HepG2 (cell line): ENCODE measurements at regions not wholly inside any gene's neighbourhood (a gene's known extent, or its start where the extent isn't known, plus 50 kb on each side); places are given as distances from the start of the nearest gene placed in this dataset.

ENCODE experiments used
- CTCF ChIP-seq: sonication (generic); formaldehyde crosslinking; IDR thresholded peaks from 2 replicates; pipeline ENCODE4 v1.5.0; 2020; ENCODE audit warnings: mild to moderate bottlenecking, missing genetic modification reagents, moderate library complexity
- GFI1 ChIP-seq: sonication (generic); formaldehyde crosslinking; IDR thresholded peaks from 2 replicates; pipeline ENCODE4 v1.5.0; 2020; ENCODE audit warnings: missing genetic modification reagents, mild to moderate bottlenecking, borderline replicate concordance
- HDAC6 ChIP-seq: fragments of 200-600 bp; sonication (generic); IDR thresholded peaks from 2 replicates; pipeline ENCODE4 v1.7.0; 2017; ENCODE audit warnings: mild to moderate bottlenecking, antibody characterized with exemption, low read length, low read depth
- IRF1 ChIP-seq: sonication (generic); formaldehyde crosslinking; IDR thresholded peaks from 2 replicates; pipeline ENCODE4 v1.4.0; 2020; ENCODE audit warnings: low read depth, mild to moderate bottlenecking, missing genetic modification reagents
- MATR3 ChIP-seq: sonication (generic); formaldehyde crosslinking; IDR thresholded peaks from 2 replicates; pipeline ENCODE4 v1.4.0; 2020; ENCODE audit warnings: missing genetic modification reagents
- NFE2L2 ChIP-seq: fragments of 150-350 bp; IDR thresholded peaks from 2 replicates; pipeline ENCODE4 v1.6.1; 2014; ENCODE audit warnings: low read length
- PHF8 ChIP-seq: sonication (generic); formaldehyde crosslinking; IDR thresholded peaks from 2 replicates; pipeline ENCODE4 v1.5.0; 2020; ENCODE audit warnings: missing genetic modification reagents
- POLR2A ChIP-seq, 2 experiments: IDR thresholded peaks; 2 replicates each; pipeline ENCODE4 v1.6.1; 2011; ENCODE audit warnings: low read depth in 2 of 2, low read length in 2 of 2, mild to moderate bottlenecking in 1 of 2, moderate library complexity in 1 of 2; ENCODE audit not compliant: insufficient read depth in 1 of 2
- POLR2AphosphoS5 ChIP-seq: IDR thresholded peaks from 2 replicates; pipeline ENCODE4 v1.6.1; 2012; ENCODE audit warnings: low read depth, low read length
- ZBTB2 ChIP-seq: sonication (generic); formaldehyde crosslinking; IDR thresholded peaks from 2 replicates; pipeline ENCODE4 v1.8.0; 2022; ENCODE audit warnings: low read depth, missing genetic modification reagents
- ZBTB4 ChIP-seq: sonication (generic); formaldehyde crosslinking; IDR thresholded peaks from 2 replicates; pipeline ENCODE4 v1.4.0; 2020; ENCODE audit warnings: missing genetic modification reagents, mild to moderate bottlenecking, borderline replicate concordance
- ZNF431 ChIP-seq: sonication (generic); formaldehyde crosslinking; IDR thresholded peaks from 2 replicates; pipeline ENCODE4 v1.9.0; 2022; ENCODE audit warnings: missing genetic modification reagents, low read depth, mild to moderate bottlenecking, borderline replicate concordance

- no peak for TF ChIP-seq HDAC6
- no peak for TF ChIP-seq PHF8 (CRISPR knock-in tag)
- no peak for TF ChIP-seq ZBTB4 (CRISPR knock-in tag)
- no peak for TF ChIP-seq ZNF431
- TF ChIP-seq POLR2AphosphoS5 = no peak
- TF ChIP-seq POLR2A (IDR thresholded peaks at IDR 0.05; ENCODE audit: insufficient read depth in 1 of 2, low read depth in 2 of 2, low read length in 2 of 2) = no peak
- no peak for TF ChIP-seq CTCF
- no peak for TF ChIP-seq IRF1
- TF ChIP-seq NFE2L2 = no peak
- no peak for TF ChIP-seq GFI1 (CRISPR knock-in tag)
- no peak for TF ChIP-seq MATR3 (CRISPR knock-in tag)
- no peak for TF ChIP-seq ZBTB2 (CRISPR knock-in tag)
Observed at GRCh38 chr13:106178816-106179215, 356.6 kb downstream of the EFNB2 start.
